Right ventricle myocardium superior (tissue), 1 donor: ENCODE measurements at regions not wholly inside any gene's neighbourhood (a gene's known extent, or its start where the extent isn't known, plus 50 kb on each side); places are given as distances from the start of the nearest gene placed in this dataset.

Experiments
- ATAC-seq: fragments of 200-7000 bp; cut with Tn5 transposase; one replicate; pipeline ENCODE4 v1.9.1; 2020; ENCODE audit warnings: mild to moderate bottlenecking; ENCODE audit not compliant: poor library complexity
- DNase-seq: peaks from one replicate; pipeline ENCODE4 v3.0.0-alpha.2; 2020
- intact Hi-C: fragments of 100-400 bp; cut with DNase I; formaldehyde crosslinking; loops from one replicate; pipeline ENCODE4 v1.11.2; 2022
- donor health status: DM: no; HTN: yes; CAD: no; lungs with severe emphysema.

GRCh38 chr2:121096611-121097010 lies 188.4 kb downstream of the TFCP2L1 start:
- DNase-seq = no peak
- no peak for ATAC-seq
- intact Hi-C loops = loop anchor here (5.0 kb wide), 1 partner anchor 261 kb away; no protein-coding TSS in a partner anchor

- DNase-seq (no peak), ATAC-seq (no peak)
- intact Hi-C loops = loop anchor here (5.0 kb wide), 1 partner anchor 259 kb away; no protein-coding TSS in a partner anchor
Observed at GRCh38 chr2:121098556-121098955, 186.4 kb downstream of the TFCP2L1 start.

GRCh38 chr2:121099329-121100290 lies 185.4 kb downstream of the TFCP2L1 start:
- DNase-seq = no peak
- intact Hi-C loops = loop anchor here (5.0 kb wide), 1 partner anchor 258 kb away; no protein-coding TSS in a partner anchor
- ATAC-seq = peak; percentile 92

- intact Hi-C loops = no loop called here
- DNase-seq (no peak), ATAC-seq (no peak)
Observed at GRCh38 chr2:121101093-121101715, 183.8 kb downstream of the TFCP2L1 start.

GRCh38 chr2:121102941-121103340 lies 182.1 kb downstream of the TFCP2L1 start:
- no peak for DNase-seq
- intact Hi-C loops = no loop called here
- ATAC-seq = no peak

- intact Hi-C loops = no loop called here
- DNase-seq (no peak), ATAC-seq (no peak)
Observed at GRCh38 chr2:121103960-121104359, 181.0 kb downstream of the TFCP2L1 start.

- intact Hi-C loops = no loop called here
- ATAC-seq (no peak), DNase-seq (no peak)
Observed at GRCh38 chr2:121104721-121105141, 180.3 kb downstream of the TFCP2L1 start.

- ATAC-seq (no peak), DNase-seq (no peak)
- intact Hi-C loops = no loop called here
Observed at GRCh38 chr2:121110924-121111323, 174.1 kb downstream of the TFCP2L1 start.

GRCh38 chr2:121118951-121119350 lies 166.1 kb downstream of the TFCP2L1 start:
- ATAC-seq (no peak), DNase-seq (no peak)
- intact Hi-C loops = no loop called here

GRCh38 chr2:121120411-121120810 lies 164.6 kb downstream of the TFCP2L1 start:
- DNase-seq (no peak), ATAC-seq (no peak)
- intact Hi-C loops = no loop called here

GRCh38 chr2:121120991-121121390 lies 164.0 kb downstream of the TFCP2L1 start:
- intact Hi-C loops = no loop called here
- no peak for ATAC-seq
- no peak for DNase-seq

- intact Hi-C loops = no loop called here
- DNase-seq = no peak
Observed at GRCh38 chr2:121121661-121122060, 163.3 kb downstream of the TFCP2L1 start.

GRCh38 chr2:121123268-121123667 lies 161.7 kb downstream of the TFCP2L1 start:
- intact Hi-C loops = no loop called here
- ATAC-seq = no peak
- DNase-seq = no peak

More at GRCh38 chr2:121121661-121122060, 163.3 kb downstream of the TFCP2L1 start:
- no peak for ATAC-seq

- intact Hi-C loops = no loop called here
- DNase-seq (no peak), ATAC-seq (no peak)
Observed at GRCh38 chr2:121124330-121124729, 160.7 kb downstream of the TFCP2L1 start.

- DNase-seq = no peak
- ATAC-seq = no peak
- intact Hi-C loops = no loop called here
Observed at GRCh38 chr2:121125350-121125749, 159.7 kb downstream of the TFCP2L1 start.

GRCh38 chr2:121128741-121129659 lies 156.0 kb downstream of the TFCP2L1 start:
- ATAC-seq (peak; percentile 57), DNase-seq (peak; percentile 54)
- intact Hi-C loops = no loop called here

- intact Hi-C loops = no loop called here
- no peak for DNase-seq
- no peak for ATAC-seq
Observed at GRCh38 chr2:121129692-121130091, 155.3 kb downstream of the TFCP2L1 start.

- no peak for DNase-seq
- intact Hi-C loops = no loop called here
- no peak for ATAC-seq
Observed at GRCh38 chr2:121130301-121130850, 154.6 kb downstream of the TFCP2L1 start.
